Endothelial cell of umbilical vein (primary cell): ENCODE measurements at regions not wholly inside any gene's neighbourhood (a gene's known extent, or its start where the extent isn't known, plus 50 kb on each side); places are given as distances from the start of the nearest gene placed in this dataset.

Experiments used
- BruUV-seq: library from RNA; stranded (reverse); fragments of 400-500 nt; replicated peaks from 2 replicates; lab custom pipeline; 2021; lab: Mats Ljungman, UMichigan
- CTCF ChIA-PET: fragments of 300-600, 350-600 bp; sonication (Branson Sonifier 250); formaldehyde crosslinking; loops from one replicate; lab custom pipeline; 2021; ENCODE audit warnings: antibody characterized with exemption, inconsistent platforms; lab: Charles Lee
- POLR2A ChIA-PET: fragments of 300-600, 350-600 bp; sonication (Branson Sonifier 250); formaldehyde crosslinking; loops from one replicate; lab custom pipeline; 2021; ENCODE audit warnings: antibody characterized with exemption, inconsistent platforms; lab: Charles Lee
- DNase-seq: peaks from one replicate; pipeline ENCODE4 v3.0.0-alpha.2; 2011; ENCODE audit warnings: low read depth, low spot score
- FAIRE-seq: peaks from 2 replicates; lab custom pipeline; 2011; peaks lifted over from hg19 to GRCh38; lab: Jason Lieb, UNC
- H2AFZ ChIP-seq: 2 replicates; pipeline ENCODE4 v1.6.0; 2012; ENCODE audit warnings: low read depth, low read length, control low read depth, inconsistent platforms
- H3K27ac ChIP-seq: 2 replicates; pipeline ENCODE4 v1.5.1; 2011; ENCODE audit warnings: low read depth, mild to moderate bottlenecking, control low read depth, low read length, moderate library complexity; ENCODE audit not compliant: insufficient read depth
- H3K27me3 ChIP-seq, 2 experiments: 2 replicates each; pipeline versions ENCODE4 v1.6.0 to v1.6.1; 2011; ENCODE audit warnings: low read length in 2 of 2, mixed read lengths in 1 of 2; ENCODE audit not compliant: control insufficient read depth in 2 of 2, insufficient read depth in 2 of 2
- H3K36me3 ChIP-seq, 2 experiments: 2 replicates in 1 of 2; 3 replicates in 1 of 2; pipeline ENCODE4 v1.5.1; 2011; ENCODE audit warnings: low read length in 2 of 2, mild to moderate bottlenecking in 1 of 2, moderate library complexity in 1 of 2; ENCODE audit not compliant: control insufficient read depth in 2 of 2, insufficient read depth in 2 of 2; ENCODE audit errors: extremely low read depth in 1 of 2
- H3K4me1 ChIP-seq: 3 replicates; pipeline ENCODE4 v1.5.1; 2011; ENCODE audit warnings: mild to moderate bottlenecking, low read length; ENCODE audit not compliant: control insufficient read depth, insufficient read depth; ENCODE audit errors: extremely low read depth
- H3K4me2 ChIP-seq: 2 replicates; pipeline ENCODE4 v1.6.1; 2011; ENCODE audit warnings: low read length, control low read depth, mixed read lengths; ENCODE audit not compliant: insufficient read depth
- H3K4me3 ChIP-seq, 3 experiments: fragments of 200-600 bp in 1 of 3; sonication (generic), shearing (Covaris generic) in 1 of 3; replicated peaks in 1 of 3; 2 replicates each; pipeline ENCODE4 v1.5.1; 2011 to 2016; ENCODE audit warnings: control low read depth in 3 of 3, low read length in 3 of 3, mild to moderate bottlenecking in 2 of 3, inconsistent platforms in 1 of 3, low read depth in 1 of 3, moderate library complexity in 1 of 3; ENCODE audit not compliant: insufficient read depth in 1 of 3
- H3K79me2 ChIP-seq: 2 replicates; pipeline ENCODE4 v1.6.0; 2012; ENCODE audit warnings: low read length, inconsistent platforms; ENCODE audit not compliant: control insufficient read depth, insufficient read depth
- H3K9ac ChIP-seq: replicated peaks from 2 replicates; pipeline ENCODE3; 2011; ENCODE audit warnings: low read length, control low read depth; ENCODE audit not compliant: insufficient read depth; ENCODE audit errors: extremely low read depth
- H3K9me1 ChIP-seq: replicated peaks from 3 replicates; pipeline ENCODE4 v1.6.0; 2011; ENCODE audit warnings: mild to moderate bottlenecking, low read length; ENCODE audit not compliant: control insufficient read depth, insufficient read depth; ENCODE audit errors: extremely low read depth
- H3K9me3 ChIP-seq: replicated peaks from 2 replicates; pipeline ENCODE4 v1.5.1; 2012; ENCODE audit warnings: low read length, inconsistent platforms; ENCODE audit not compliant: control insufficient read depth, insufficient read depth
- H4K20me1 ChIP-seq: replicated peaks from 2 replicates; pipeline ENCODE3; 2011; ENCODE audit warnings: mild to moderate bottlenecking, low read length; ENCODE audit not compliant: control insufficient read depth, insufficient read depth; ENCODE audit errors: extremely low read depth
- CTCF ChIP-seq, 2 donors: IDR thresholded peaks; 1 replicate in 1 of 2; 2 replicates in 1 of 2; pipeline ENCODE4 v1.5.1; 2011; ENCODE audit warnings: low read length in 2 of 2, mild to moderate bottlenecking in 2 of 2, moderate library complexity in 2 of 2, control low read depth in 1 of 2, inconsistent platforms in 1 of 2, low read depth in 1 of 2; ENCODE audit not compliant: insufficient read depth in 1 of 2; ENCODE audit errors: extremely low read depth in 1 of 2
- EZH2 ChIP-seq: IDR thresholded peaks from 2 replicates; pipeline ENCODE4 v1.6.1; 2012; ENCODE audit warnings: borderline replicate concordance, low read depth, mild to moderate bottlenecking, moderate library complexity, low read length, inconsistent platforms; ENCODE audit not compliant: severe bottlenecking
- FOS ChIP-seq: IDR thresholded peaks from 2 replicates; pipeline ENCODE4 v1.6.1; 2011; ENCODE audit warnings: mild to moderate bottlenecking, low read length, moderate library complexity, borderline replicate concordance; ENCODE audit not compliant: insufficient read depth
- GATA2 ChIP-seq: IDR thresholded peaks from 2 replicates; pipeline ENCODE4 v1.7.0; 2011; ENCODE audit warnings: low read depth, mild to moderate bottlenecking, moderate library complexity, mixed read lengths, low read length; ENCODE audit not compliant: insufficient read length, insufficient read depth
- JUN ChIP-seq: IDR thresholded peaks from 2 replicates; pipeline ENCODE4 v1.6.1; 2011; ENCODE audit warnings: borderline replicate concordance, low read depth; ENCODE audit not compliant: insufficient read length, insufficient read depth
- MAX ChIP-seq: IDR thresholded peaks from 2 replicates; pipeline ENCODE4 v1.6.1; 2011; ENCODE audit not compliant: insufficient read depth, insufficient read length
- MYC ChIP-seq: IDR thresholded peaks from one replicate; pipeline ENCODE4 v1.6.1; 2011; ENCODE audit warnings: mild to moderate bottlenecking, low read depth, low read length
- POLR2A ChIP-seq: IDR thresholded peaks from 2 replicates; pipeline ENCODE4 v1.6.1; 2012; ENCODE audit warnings: low read depth, mild to moderate bottlenecking, control low read depth, low read length
- POLR2AphosphoS5 ChIP-seq: IDR thresholded peaks from 2 replicates; pipeline ENCODE4 v1.6.1; 2012; ENCODE audit warnings: low read depth, mild to moderate bottlenecking, control low read depth, low read length, moderate library complexity; ENCODE audit not compliant: insufficient read depth
- dilution Hi-C: fragments of 300-500 bp; cut with MboI; formaldehyde crosslinking; loops from one replicate; pipeline ENCODE4 v1.15.0; 2019; ENCODE audit warnings: low sequenced_read_pairs; ENCODE audit not compliant: extremely low pct_ligation_motif_present
- intact Hi-C: fragments of 100-400 bp; cut with micrococcal nuclease; formaldehyde crosslinking; loops from one replicate; pipeline ENCODE4 v1.10.0; 2022

- H3K27me3 ChIP-seq: peaks cover 0 to 3% of the 10 kb centered on the region in 2 experiments
- no peak for FAIRE-seq
Observed at GRCh38 chr12:132423820-132424645, 65.9 kb upstream of the FBRSL1 start.

More at GRCh38 chr12:132423820-132424645, 65.9 kb upstream of the FBRSL1 start:
- no TSS peak for BruUV-seq
- DNase-seq: no peak
- Histone ChIP-seq H3K9me3 (no peaks in the 10 kb centered on the region), H3K79me2 (no peaks in the 10 kb centered on the region), H3K4me2 (no peak overlapping the region), H4K20me1 (no peaks in the 10 kb centered on the region), H3K36me3 (no peaks in the 10 kb centered on the region), H2AFZ (no peak overlapping the region), H3K27ac (no peak overlapping the region), H3K9ac (no peak overlapping the region), H3K4me1 (no peaks in the 10 kb centered on the region), H3K4me3 (no peak overlapping the region), H3K9me1 (no peaks in the 10 kb centered on the region)
- TF ChIP-seq JUN (no peak), EZH2 (no peak), MAX (no peak), CTCF (IDR thresholded peaks at IDR 0.05; ENCODE audit: extremely low read depth in 1 of 2, insufficient read depth in 1 of 2, low read depth in 1 of 2, low read length in 2 of 2) (no peak), POLR2AphosphoS5 (no peak), POLR2A (no peak), MYC (no peak), FOS (no peak), GATA2 (no peak)
- intact Hi-C loops: no loop called here
- ChIA-PET CTCF (no interaction called here), POLR2A (no interaction called here)
- dilution Hi-C loops: no loop called here
